NCI-H1694 treated with DMSO at 0.1 percent for 48 hours (cell line): ENCODE measurements at regions not wholly inside any gene's neighbourhood (a gene's known extent, or its start where the extent isn't known, plus 50 kb on each side); places are given as distances from the start of the nearest gene placed in this dataset.
A peak's percentile ranks its signal among the peaks of the same experiment; 100 is the strongest.

Experiments used
- DNase-seq: peaks from one replicate; lab custom pipeline; 2025; lab: John Stamatoyannopoulos, UW

- DNase-seq = no peak
Observed at GRCh38 chr7:18081617-18082016, 54.0 kb upstream of the PRPS1L1 start.

GRCh38 chr7:18082169-18082568, 54.5 kb upstream of the PRPS1L1 start:
- DNase-seq = no peak

- DNase-seq = no peak
Observed at GRCh38 chr7:18086165-18087025, 58.7 kb upstream of the PRPS1L1 start.

- DNase-seq = no peak
Observed at GRCh38 chr7:18087026-18087686, 59.5 kb upstream of the PRPS1L1 start.

- DNase-seq = no peak
Observed at GRCh38 chr7:18087687-18088078, 60.0 kb upstream of the PRPS1L1 start.

- no peak for DNase-seq
Observed at GRCh38 chr7:18096087-18096486, 68.4 kb upstream of the PRPS1L1 start.

GRCh38 chr7:18102576-18102975, 74.9 kb upstream of the PRPS1L1 start:
- DNase-seq = no peak

GRCh38 chr7:18103436-18104218, 76.0 kb upstream of the PRPS1L1 start:
- DNase-seq = no peak

- DNase-seq = no peak
Observed at GRCh38 chr7:18109762-18110161, 82.1 kb upstream of the PRPS1L1 start.

GRCh38 chr7:18116661-18117060, 89.0 kb upstream of the PRPS1L1 start:
- DNase-seq = no peak

GRCh38 chr7:18117482-18117881, 89.8 kb upstream of the PRPS1L1 start:
- DNase-seq = no peak

GRCh38 chr7:18119985-18120384, 92.3 kb upstream of the PRPS1L1 start:
- DNase-seq = no peak

- DNase-seq = no peak
Observed at GRCh38 chr7:18123508-18124239, 96.0 kb upstream of the PRPS1L1 start.

- DNase-seq = no peak
Observed at GRCh38 chr7:18125476-18125875, 97.8 kb upstream of the PRPS1L1 start.

GRCh38 chr7:18126281-18126680, 98.6 kb upstream of the PRPS1L1 start:
- no peak for DNase-seq

- DNase-seq = no peak
Observed at GRCh38 chr7:18128846-18129245, 101.2 kb upstream of the PRPS1L1 start.

- DNase-seq = no peak
Observed at GRCh38 chr7:18132811-18133210, 105.2 kb upstream of the PRPS1L1 start.

- DNase-seq = no peak
Observed at GRCh38 chr7:18133921-18134320, 106.3 kb upstream of the PRPS1L1 start.

GRCh38 chr7:18140943-18141342, 113.3 kb upstream of the PRPS1L1 start:
- no peak for DNase-seq

- DNase-seq = no peak
Observed at GRCh38 chr7:18144166-18144565, 116.5 kb upstream of the PRPS1L1 start.

GRCh38 chr7:18145160-18145559, 117.5 kb upstream of the PRPS1L1 start:
- DNase-seq = no peak

- peak; percentile 2 for DNase-seq
Observed at GRCh38 chr7:18151422-18151821, 123.8 kb upstream of the PRPS1L1 start.
